IPS-NIHi11 (cell line): ENCODE measurements at regions not wholly inside any gene's neighbourhood (a gene's known extent, or its start where the extent isn't known, plus 50 kb on each side); places are given as distances from the start of the nearest gene placed in this dataset.
A peak's percentile ranks its signal among the peaks of the same experiment; 100 is the strongest.

Experiments used
- DNase-seq: peaks from one replicate; pipeline ENCODE4 v3.0.0; 2012; ENCODE audit warnings: mixed read lengths, low spot score

DNA sequence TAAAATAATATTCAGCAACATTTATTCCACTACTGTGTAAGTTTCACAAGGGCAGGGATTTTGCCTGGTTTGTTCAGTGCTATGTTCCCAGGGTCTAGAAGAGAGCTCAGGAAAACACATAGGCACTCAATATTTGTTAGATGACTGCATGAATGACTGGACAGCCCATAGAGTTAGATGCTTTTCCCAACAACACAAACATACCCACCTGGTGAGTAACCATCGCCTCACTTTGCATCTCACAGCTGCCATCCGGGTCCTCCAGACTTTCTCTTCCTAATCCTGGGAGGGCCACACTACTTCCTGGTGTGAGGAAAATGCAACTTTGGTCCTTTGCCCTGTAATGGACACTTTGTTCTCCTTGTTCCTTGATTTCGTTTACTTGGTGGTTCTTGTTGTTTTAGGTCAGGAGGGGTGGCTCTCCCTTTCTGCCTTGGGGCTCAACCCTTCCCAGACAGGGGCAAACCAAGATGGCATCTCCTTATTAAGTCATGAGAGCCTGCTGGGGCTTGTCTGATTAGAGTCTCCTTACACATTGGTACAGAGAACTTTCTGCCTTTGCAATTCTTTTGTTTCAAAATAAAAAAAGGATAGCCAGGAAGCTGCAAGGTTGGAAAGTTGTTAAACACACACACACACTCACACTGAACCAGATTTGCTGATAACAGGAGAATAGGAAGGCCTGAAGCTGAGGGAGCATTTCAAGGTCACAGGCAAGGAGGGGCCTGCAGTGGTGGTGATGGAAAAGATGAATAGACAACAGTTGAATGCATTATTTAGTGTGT is 190.6 kb downstream of the MID1IP1 start:
- DNase-seq = no peak

DNA sequence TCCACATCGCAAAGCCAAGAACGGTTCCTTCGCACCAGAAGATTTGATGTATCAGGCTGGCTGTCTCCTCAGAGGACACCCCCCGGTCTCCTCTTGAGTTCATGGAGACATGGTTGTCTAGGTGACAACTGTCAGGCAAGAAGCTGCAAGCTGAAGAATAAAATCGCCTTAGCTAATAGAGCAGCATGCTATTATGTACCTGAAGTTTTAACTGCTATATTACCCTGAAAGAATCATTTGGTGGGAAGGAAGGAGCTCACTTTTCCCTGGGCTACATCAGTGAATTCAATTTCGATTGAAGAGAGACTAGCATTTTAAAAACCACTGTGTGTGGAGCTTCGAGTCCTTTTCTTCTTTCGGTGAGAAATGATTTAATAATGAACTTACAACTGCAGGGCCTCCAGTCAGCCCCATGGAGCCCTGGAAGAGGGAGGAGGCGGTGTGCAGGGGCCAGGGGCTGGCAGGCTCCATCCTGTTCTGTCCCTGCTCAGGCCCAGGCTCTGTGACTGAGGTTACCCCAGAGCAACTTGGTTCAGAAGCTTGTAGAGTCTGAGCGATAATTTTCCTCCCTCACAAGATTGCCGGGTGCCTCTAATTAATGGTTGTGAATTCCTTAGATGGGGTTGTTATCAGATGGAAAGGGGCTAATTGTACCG is 191.3 kb downstream of the MID1IP1 start:
- no peak for DNase-seq

DNA sequence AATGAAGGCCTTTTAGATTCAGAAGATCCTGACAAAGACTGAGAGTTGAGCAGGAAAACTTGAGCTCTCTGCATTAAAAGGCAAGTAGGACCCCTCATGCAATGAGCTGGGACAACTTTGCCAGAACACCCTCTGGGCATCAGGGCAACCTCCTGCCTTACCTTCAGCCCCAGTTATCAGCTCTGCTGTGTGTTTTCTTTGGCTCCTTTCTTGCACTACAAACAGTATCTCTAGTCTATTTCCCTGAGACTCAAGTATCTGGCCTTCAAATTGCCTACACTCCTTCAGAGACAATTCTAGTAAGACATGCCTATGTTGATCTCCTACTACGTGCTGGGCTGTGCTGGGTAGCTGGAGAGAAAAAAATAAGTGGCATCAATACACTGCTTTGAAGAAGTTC is 192.2 kb downstream of the MID1IP1 start:
- DNase-seq = no peak

DNA sequence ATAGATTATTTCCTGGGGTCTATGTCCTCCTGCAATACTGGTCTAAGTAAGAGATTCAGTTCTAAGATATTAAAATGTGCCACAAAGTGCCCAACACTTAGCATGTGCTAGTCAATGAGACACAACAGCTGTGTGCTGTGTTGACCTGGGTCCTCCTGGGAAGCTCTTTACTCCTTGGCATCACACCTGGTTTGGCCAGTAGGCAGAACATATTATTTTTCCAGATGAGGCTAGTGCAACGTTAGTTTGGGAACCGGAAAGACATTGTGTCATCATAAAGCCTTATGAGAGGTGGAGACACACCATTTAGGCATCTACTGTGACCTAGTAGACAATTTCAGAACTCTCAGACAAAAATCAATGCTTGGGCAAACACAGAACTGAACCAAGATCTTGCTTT is 197.8 kb downstream of the MID1IP1 start:
- DNase-seq = no peak

DNA sequence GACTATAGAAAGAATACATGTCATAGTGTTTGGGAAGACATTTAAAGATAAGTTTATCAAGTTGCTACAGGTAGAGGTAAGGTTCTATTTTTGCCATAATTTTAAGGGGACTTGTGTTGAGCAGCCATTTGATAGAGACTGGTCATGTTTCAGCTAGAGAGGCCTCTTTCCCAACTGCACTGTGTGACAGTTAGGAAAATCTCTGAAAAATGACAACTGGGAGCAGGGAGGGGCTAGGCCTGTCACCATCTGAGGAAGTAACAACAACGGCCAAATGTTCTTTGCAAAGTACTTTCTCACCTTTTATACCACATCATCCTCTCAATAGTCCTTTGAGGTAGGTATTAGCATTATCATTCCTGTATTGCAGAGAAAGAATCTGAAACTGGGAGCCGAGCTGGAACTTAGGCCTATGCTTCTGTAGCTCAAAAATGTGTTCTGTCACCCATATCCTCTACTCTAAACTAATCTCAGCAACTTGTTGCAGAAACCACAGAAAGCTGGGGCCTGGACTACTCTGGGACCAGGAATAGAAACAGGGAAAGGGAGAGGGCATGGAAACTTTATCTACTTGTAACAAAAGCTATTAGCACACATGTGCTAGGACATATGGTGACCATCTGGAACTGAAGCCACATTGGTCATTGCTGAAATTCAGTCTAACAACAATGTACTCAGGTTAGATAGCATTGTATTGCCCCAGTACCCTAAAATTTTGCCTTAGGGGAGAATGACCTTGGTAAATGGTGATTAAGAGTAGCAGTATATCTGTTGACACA is 198.9 kb downstream of the MID1IP1 start:
- no peak for DNase-seq

DNA sequence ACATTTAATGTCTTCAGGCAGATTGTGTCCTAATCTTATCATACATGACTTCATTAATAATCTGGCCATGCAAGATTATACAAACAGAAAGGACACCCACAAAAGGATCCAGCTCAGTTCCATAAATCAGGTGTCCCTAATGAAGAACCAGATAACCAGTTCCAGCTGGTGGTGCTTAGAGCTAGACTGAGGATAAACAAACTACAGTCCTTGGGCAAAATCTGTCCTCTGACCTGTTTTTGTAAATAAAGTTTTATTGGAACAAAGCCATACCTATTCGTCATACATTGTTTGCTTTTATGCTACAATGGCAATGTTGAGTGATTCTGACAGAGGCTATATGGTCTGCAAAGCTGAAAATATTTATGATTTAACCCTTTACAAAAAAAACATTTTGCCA is 199.5 kb downstream of the MID1IP1 start:
- DNase-seq = no peak

DNA sequence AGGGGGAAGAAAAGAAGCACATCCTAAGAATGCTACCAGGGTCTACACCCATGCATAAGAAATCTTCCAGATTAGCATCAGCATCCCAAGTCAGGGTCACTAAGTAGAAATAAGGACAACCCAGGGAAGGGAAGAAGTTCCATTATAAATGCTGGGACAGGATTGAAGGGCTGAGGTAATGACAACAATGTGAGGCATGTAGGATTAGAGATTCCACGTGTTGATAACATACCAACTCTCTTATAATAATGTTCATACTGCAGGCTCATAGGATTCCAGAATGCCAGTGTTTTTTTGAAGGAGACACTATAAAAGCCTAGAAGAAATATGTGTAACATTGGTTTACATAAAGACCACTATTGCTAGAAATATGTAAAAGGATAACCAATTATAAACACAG is 201.2 kb downstream of the MID1IP1 start:
- no peak for DNase-seq

DNA sequence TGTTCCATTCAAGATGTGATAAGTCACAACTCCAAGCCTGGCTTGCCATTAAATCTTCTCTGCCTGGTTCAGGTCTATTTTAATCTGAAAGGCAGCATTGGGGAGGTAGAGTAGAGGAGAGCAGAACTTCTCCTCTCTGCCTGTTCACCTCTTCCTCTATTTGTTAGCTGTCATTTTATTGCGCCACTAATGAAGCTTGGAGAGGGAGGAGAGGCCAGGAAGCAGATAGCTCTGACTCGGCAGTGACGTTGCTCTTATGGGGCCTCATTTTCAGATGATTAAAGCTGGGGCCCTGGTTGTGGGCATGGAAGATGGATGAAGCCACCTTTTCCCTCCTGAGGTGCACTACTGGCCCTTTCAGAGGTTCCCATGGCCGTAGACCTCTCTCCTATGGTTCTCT is 207.3 kb downstream of the MID1IP1 start:
- DNase-seq = no peak

DNA sequence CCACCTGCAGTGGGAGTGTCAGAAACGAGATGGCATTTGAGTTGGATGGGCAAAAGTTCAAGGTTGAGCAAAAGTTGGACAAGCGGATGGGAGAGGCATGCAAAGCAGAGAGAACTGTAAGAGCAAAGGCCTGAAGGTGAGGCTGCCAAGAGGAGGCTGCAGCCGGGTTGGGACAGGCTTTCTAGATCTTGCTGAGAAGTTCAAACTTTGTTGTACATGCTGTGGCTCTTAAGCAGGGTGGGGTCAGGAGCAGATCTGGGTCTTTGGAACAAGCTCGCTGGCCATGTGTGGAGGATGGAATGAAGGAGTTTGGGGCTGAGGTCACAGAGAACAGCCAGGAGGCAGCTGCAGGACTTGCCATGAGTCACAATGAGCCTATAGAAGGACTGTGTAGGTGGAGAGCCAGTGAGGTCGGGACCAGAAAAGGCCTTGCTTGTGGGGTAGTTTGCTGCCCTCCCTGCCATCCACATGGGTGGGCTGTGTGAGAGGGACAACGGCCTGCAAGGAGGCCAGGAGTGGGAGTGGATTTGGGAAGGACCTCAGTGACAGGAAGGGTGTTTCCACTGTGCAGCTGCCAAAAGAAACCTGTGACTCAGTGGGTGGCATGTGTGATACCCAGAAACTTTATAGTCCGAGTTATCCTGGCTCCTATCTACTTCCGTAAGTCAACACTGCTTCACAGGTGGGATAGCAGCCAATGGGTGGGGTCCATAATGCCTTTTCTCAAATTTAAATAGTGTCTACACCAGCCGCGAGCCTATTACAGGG is 210.4 kb downstream of the MID1IP1 start:
- no peak for DNase-seq

DNA sequence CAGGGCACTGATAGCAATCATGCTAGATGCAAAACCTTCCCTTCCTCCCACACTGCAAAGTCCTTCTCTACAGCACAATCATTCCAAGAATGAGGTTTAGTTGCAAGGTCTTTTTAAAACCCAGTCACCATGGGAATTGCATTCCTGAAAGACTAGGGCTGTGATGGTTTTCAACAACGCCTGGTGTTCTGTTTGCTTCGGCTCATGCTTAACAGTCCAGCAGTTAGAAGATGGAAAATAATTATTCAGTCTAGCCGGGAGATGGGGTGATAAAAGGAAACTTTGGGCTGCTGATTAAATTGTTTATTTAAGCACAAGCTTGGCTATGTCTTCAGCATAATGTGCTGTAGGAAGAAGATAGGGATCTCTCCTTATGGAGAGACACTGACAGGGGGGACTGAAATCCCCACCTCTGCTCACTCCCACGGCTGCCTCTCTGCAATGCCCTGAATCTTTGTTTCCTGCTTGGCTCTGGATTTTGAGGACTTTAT is 211.4 kb downstream of the MID1IP1 start:
- DNase-seq = peak; percentile 5

DNA sequence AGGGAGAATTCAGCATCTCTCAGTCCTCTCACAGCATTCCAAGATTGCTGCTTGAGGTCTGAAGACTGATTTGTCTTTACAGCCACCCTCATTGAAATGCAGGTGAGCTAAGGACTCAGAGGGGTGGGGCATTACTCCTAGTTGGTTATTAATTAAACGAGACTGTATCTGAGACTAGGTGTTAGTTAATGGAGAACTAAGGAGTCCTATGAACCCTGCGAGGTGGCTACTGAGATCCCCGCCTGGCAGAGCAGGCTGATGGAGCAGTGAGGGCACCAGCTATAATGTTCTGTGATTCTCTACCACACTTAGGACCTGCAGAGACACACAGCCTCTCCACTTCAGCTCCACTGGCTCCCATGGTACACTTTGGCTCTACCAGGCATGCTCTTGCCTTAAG is 215.3 kb downstream of the MID1IP1 start:
- DNase-seq = no peak

DNA sequence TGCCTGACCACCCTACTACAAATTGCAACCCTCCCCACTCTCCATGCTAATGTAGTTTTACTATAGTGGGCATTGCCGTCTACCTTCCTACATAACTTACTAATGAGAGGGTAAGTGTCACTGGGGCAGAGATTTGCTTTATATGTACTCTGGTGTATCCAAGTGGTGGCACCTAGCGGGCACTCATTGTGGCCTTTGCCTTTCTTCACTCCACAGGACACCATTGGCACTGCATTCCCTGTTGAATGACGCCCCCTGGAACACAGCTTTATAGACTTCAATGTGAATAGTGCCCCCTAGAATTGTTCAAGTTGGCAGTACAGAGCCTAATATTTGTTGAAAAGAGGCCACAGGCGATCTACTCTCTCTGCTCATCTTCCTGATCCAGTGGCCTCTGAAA is 215.8 kb downstream of the MID1IP1 start:
- no peak for DNase-seq

DNA sequence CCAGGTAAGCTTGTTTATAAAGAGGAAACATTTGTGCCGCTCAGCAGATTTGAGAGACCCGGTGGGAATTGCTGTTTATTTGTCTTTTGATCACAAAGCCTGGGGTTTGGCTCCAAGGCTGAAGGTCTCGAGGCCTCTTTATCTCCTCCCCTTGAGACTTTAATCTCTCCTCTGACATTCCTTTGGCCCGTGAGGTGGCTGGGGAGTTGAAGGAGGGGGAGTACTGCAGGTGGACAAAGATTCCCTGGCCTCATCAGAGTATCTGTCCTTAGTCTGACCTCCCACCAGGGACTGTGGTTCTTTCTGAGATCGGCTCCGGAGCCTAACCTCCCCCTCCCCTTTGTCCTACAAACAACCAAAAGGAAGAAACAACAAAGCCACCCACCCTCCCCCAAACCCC is 216.5 kb downstream of the MID1IP1 start:
- DNase-seq = peak; percentile 16

DNA sequence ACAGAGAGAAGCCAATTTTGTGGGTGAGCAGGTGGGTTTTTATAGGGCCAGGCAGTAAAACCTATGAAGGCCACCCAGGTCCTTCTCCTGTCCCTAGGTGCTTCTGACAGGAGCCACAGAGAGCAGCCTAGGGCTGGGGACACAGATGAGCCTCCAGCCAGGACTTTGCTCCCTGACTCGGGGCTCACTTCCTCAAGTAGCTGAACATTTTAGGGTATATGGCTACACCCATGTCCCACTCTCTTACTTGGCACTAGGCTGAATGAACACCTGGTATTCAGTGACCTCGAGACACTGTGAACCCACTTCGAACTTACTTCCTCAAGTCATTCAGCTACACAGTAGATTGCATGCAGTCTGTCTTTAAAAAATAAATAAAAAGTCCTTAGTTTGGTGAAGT is 217.3 kb downstream of the MID1IP1 start:
- no peak for DNase-seq

DNA sequence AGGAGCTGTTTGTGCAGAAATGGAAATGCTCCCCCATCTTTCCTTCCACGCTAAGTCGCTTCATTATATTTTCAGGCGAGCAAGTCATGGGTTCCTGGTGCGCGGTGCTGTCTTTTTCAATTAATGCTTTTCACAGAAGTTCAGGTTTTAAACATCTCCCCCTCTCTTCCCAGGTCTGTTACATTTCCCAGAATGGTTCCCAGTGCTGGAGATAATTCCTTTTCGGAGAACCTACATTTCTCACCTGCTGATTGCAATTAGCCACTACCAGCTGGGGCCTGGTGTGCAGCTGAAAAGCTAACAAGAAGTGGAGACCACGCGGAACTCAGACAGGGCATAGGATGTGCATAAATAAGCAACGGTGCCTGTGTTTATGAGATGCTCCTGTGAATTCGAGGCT is 217.8 kb downstream of the MID1IP1 start:
- no peak for DNase-seq

DNA sequence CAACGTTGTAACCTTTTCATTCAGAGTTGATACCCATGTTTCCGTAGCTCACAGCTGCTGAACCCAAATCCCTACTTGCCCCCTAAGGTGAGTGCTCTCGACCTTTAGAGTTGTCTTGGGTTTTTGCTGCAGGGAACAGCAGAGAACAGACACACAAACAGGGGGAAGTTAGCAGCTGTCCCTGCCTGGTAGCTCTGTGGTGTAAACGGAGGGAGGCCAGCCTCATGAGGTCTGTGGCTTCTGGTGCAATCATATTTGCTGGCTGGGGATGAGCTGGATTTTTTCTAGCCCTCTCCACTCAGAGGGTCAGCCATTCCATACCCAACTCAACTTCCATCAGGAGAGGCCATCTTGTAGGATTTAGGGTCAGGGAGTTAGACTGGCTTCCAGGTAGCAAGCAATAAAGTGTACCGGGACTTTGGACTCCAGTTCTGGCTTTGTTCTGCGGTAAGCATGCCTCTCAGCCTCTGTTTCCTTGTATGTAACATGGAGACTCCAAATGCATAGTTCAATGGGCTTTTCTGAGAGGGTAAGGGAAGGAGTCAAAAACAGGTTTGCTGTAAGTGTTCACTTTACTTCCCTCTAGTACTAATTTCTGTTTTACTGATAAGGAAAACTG is 218.9 kb downstream of the MID1IP1 start:
- no peak for DNase-seq

DNA sequence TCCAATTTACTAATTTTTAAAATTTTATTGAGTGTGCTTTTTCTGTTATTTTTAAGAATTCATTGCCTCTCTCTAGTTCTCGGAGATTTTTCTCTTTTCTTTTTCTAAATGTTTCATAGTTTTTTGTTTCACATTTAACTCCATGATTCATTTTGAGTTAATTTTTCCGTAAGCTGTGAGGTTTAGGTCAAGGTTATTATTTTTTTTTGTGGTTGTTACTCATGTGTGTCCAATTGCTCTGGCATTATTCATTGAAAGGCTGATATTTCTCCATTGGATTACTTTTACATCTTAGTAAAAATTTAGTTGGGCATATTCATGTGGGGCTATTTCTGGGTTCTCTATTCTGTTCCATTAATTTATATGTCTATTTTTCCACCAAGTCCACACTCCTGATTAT is 220.8 kb downstream of the MID1IP1 start:
- DNase-seq = no peak

DNA sequence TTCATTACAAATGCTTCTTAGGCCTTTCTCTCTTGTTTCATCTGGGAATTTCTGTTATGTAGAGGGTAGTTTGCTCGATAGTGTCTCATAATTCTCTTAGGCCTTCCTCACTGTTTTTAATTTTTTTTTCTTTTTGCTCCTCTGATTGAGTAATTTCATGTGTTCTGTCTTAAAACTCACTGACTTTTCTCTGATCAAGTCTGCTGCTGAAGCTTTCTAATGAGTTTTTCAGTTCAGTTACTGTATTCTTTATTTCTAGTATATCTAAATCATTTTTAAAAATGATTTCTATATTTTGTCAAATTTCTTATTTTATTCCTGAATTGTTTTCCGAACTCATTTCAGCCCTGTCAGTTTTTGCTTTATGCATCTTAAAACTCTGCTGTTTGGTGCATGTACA is 228.0 kb downstream of the MID1IP1 start:
- no peak for DNase-seq

DNA sequence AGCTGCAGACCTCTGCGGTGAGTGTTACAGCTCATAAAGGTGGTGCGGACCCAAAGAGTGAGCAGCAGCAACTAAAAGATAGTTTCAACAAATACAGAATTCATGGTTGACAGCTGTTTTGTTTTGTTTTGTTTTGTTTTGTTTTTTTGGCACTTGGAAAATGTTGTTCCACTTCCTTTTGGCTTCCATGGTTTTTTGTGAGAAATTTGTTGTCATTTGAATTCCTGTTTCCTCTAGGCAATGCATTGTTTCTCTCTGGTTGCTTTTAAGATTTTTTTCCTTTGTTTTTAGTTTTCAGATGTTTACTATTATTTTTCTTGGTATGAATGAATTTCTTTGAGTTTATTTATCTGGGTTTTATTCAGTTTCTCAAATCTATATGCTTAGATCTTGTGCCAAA is 229.4 kb downstream of the MID1IP1 start:
- DNase-seq = no peak

DNA sequence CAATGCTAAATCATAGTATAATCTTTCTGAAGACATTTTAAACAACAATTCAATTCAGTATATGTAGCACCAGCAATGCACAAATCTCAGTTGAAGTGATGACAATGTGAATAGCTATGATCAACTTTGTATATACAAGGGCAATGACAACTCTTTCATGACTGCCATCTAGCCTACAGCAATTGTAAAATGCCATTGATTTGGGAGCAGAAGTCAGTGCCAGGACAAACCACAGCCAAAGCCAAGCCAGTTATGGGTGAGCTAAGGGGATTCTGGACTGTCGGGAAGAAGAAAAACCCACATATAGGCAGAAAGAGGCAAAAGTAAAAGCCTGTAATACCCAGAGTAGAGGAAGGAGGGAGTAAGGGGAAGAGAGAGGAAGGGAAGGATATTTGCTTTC is 238.6 kb downstream of the MID1IP1 start:
- DNase-seq = no peak

DNA sequence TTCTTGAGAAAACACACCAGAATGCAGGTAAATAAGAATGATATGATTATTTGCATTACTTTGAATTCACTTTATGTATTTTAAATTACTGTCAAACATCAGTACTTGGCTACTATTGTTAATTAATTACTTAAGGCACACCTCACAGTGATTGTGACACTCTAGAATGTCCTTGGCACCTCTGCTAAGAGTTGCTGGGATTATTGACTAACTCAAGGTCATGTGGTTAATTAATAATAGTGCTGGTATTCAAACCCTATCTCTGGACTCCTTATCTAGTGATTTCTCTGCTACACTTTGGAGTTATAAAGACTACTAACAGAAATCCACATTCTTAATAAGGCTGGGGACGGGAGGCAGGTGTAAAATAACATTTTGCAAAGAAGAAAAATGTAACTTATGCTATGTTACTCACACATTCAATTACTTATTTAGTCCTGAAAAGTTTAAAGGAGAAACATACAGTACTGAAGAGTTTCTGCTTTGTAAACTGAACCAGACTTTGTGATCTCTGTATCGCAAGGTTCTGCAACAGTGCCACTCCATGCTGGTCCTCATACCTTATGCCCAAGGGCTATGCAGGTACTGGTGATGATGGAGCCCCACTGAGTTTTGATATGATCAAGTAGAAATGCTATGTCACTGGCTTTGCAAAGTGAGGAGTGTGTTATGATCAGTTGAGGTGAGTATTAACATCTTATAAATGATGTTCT is 242.7 kb downstream of the MID1IP1 start:
- no peak for DNase-seq
